ENCODE measurements at regions not wholly inside any gene's neighbourhood (a gene's known extent, or its start where the extent isn't known, plus 50 kb on each side); places are given as distances from the start of the nearest gene placed in this dataset.
"Not testable (repeated sequence)": the region's sequence is repeated elsewhere in the genome, so short reads cannot be mapped to it uniquely, and the experiment has no call there.

- in situ Hi-C loops (cut with MboI; ENCODE audit: low pct_unique_long_range_greater_than_20kb in 2 of 9, low sequenced_read_pairs in 9 of 9, unreplicated experiment in 9 of 9) = loop anchor here in 4 of 9 experiments (25.0 kb wide), 2 partner anchors 556 to 1106 kb away; no protein-coding TSS in a partner anchor
- Histone ChIP-seq H3K4me3 (no peak overlapping the region), H3K4me1 (replicated peaks in 1 of 2) (peaks cover 5 to 13% of the 10 kb centered on the region in 2 donors), H3K27ac (no peak overlapping the region)
- ATAC-seq (replicated peaks in 6 of 8) = peak in 3 of 8 experiments; percentile 40 to 82 (median 73)
- WGBS, 10 experiments = 48 to 100% (median 60%) methylated on average over 1 to 3 of the region's 3 CpGs; no CpG with 5 or more reads in 1 of the 10 experiments
These were observed 150.2 kb upstream of the CACNA2D1 start for GRCh38 chr7:82593780-82594179.

GRCh38 chr7:82592416-82592815 is 148.8 kb upstream of the CACNA2D1 start:
- 38 to 100% (median 100%) methylated on average over 1 of the region's 1 CpG; no CpG with 5 or more reads in 1 of the 10 experiments for WGBS, 10 experiments
- H3K27ac ChIP-seq = no peak overlapping the region
- peaks cover 5 to 13% of the 10 kb centered on the region in 2 donors for H3K4me1 ChIP-seq (replicated peaks in 1 of 2)
- no peak for ATAC-seq (replicated peaks in 6 of 8)
- no peak overlapping the region for H3K4me3 ChIP-seq
- in situ Hi-C loops (cut with MboI; ENCODE audit: low pct_unique_long_range_greater_than_20kb in 2 of 9, low sequenced_read_pairs in 9 of 9, unreplicated experiment in 9 of 9) = loop anchor here in 4 of 9 experiments (25.0 kb wide), 2 partner anchors 555 to 1105 kb away; no protein-coding TSS in a partner anchor

GRCh38 chr7:82579047-82579446 is 135.5 kb upstream of the CACNA2D1 start:
- no peak overlapping the region for H3K4me3 ChIP-seq
- H3K4me1 ChIP-seq (replicated peaks in 1 of 2) = no peaks in the 10 kb centered on the region
- in situ Hi-C loops (cut with MboI; ENCODE audit: low pct_unique_long_range_greater_than_20kb in 2 of 9, low sequenced_read_pairs in 9 of 9, unreplicated experiment in 9 of 9) = loop anchor here in 5 of 9 experiments (10.0 to 25.0 kb wide), 3 partner anchors 534 to 1092 kb away; no protein-coding TSS in a partner anchor
- H3K27ac ChIP-seq = no peak overlapping the region
- WGBS, 10 experiments = 8 to 90% (median 60%) methylated on average over 1 to 3 of the region's 3 CpGs; no CpG with 5 or more reads in 1 of the 10 experiments
- ATAC-seq (replicated peaks in 6 of 8) = no peak

- Histone ChIP-seq H3K4me3 (no peak overlapping the region), H3K4me1 (replicated peaks in 1 of 2) (no peaks in the 10 kb centered on the region), H3K27ac (no peak overlapping the region)
- in situ Hi-C loops (cut with MboI; ENCODE audit: low pct_unique_long_range_greater_than_20kb in 2 of 9, low sequenced_read_pairs in 9 of 9, unreplicated experiment in 9 of 9) = loop anchor here in 5 of 9 experiments (10.0 to 25.0 kb wide), 3 partner anchors 534 to 1091 kb away; no protein-coding TSS in a partner anchor
- 0 to 69% (median 20%) methylated on average over 1 of the region's 1 CpG; no CpG with 5 or more reads in 3 of the 10 experiments for WGBS, 10 experiments
- peak in 2 of 8 experiments; percentile 21 to 43 for ATAC-seq (replicated peaks in 6 of 8)
These were observed 134.9 kb upstream of the CACNA2D1 start for GRCh38 chr7:82578430-82578829.

GRCh38 chr7:82572195-82572880 is 128.8 kb upstream of the CACNA2D1 start:
- 0 to 15% (median 7%) methylated on average over 1 to 8 of the region's 9 CpGs; no CpG with 5 or more reads in 2 of the 10 experiments for WGBS, 10 experiments
- peak; percentile 66 to 91 (median 77) for ATAC-seq (replicated peaks in 6 of 8)
- H3K4me1 ChIP-seq (replicated peaks in 1 of 2) = no peaks in the 10 kb centered on the region
- H3K27ac ChIP-seq = no peak overlapping the region
- in situ Hi-C loops (cut with MboI; ENCODE audit: low pct_unique_long_range_greater_than_20kb in 2 of 9, low sequenced_read_pairs in 9 of 9, unreplicated experiment in 9 of 9) = loop anchor here in 6 of 9 experiments (10.0 to 25.0 kb wide), 3 partner anchors 335 to 535 kb away; no protein-coding TSS in a partner anchor
- H3K4me3 ChIP-seq = no peak overlapping the region

GRCh38 chr7:82571047-82571446 is 127.5 kb upstream of the CACNA2D1 start:
- not testable (repeated sequence) for H3K4me3 ChIP-seq; H3K27ac ChIP-seq; H3K4me1 ChIP-seq (replicated peaks in 1 of 2); ATAC-seq (replicated peaks in 6 of 8)
- in situ Hi-C loops (cut with MboI; ENCODE audit: low pct_unique_long_range_greater_than_20kb in 2 of 9, low sequenced_read_pairs in 9 of 9, unreplicated experiment in 9 of 9) = loop anchor here in 6 of 9 experiments (10.0 to 25.0 kb wide), 3 partner anchors 334 to 534 kb away; no protein-coding TSS in a partner anchor
- WGBS, 10 experiments = 0 to 100% (median 79%) methylated on average over 1 to 4 of the region's 4 CpGs; no CpG with 5 or more reads in 2 of the 10 experiments

GRCh38 chr7:82567841-82568240 is 124.3 kb upstream of the CACNA2D1 start:
- ATAC-seq (replicated peaks in 6 of 8) = no peak
- H3K4me3 ChIP-seq = no peak overlapping the region
- H3K27ac ChIP-seq = no peak overlapping the region
- in situ Hi-C loops (cut with MboI; ENCODE audit: low pct_unique_long_range_greater_than_20kb in 2 of 9, low sequenced_read_pairs in 9 of 9, unreplicated experiment in 9 of 9) = loop anchor here in 6 of 9 experiments (25.0 kb wide), 2 partner anchors 331 to 531 kb away; no protein-coding TSS in a partner anchor
- WGBS, 10 experiments = 55 to 100% (median 82%) methylated on average over 1 to 2 of the region's 2 CpGs; no CpG with 5 or more reads in 2 of the 10 experiments
- peaks cover 3 to 4% of the 10 kb centered on the region in 2 donors for H3K4me1 ChIP-seq (replicated peaks in 1 of 2)

GRCh38 chr7:82567356-82567755 is 123.8 kb upstream of the CACNA2D1 start:
- Histone ChIP-seq H3K4me1 (replicated peaks in 1 of 2) (peaks cover 4% of the 10 kb centered on the region in 2 donors), H3K27ac (no peak overlapping the region), H3K4me3 (no peak overlapping the region)
- no peak for ATAC-seq (replicated peaks in 6 of 8)
- in situ Hi-C loops (cut with MboI; ENCODE audit: low pct_unique_long_range_greater_than_20kb in 2 of 9, low sequenced_read_pairs in 9 of 9, unreplicated experiment in 9 of 9) = loop anchor here in 6 of 9 experiments (25.0 kb wide), 2 partner anchors 330 to 530 kb away; no protein-coding TSS in a partner anchor
- 0 to 83% (median 68%) methylated on average over 1 to 2 of the region's 2 CpGs for whole genome bisulfite sequencing, 10 experiments

- H3K4me3 ChIP-seq = no peak overlapping the region
- peaks cover 4% of the 10 kb centered on the region in 2 donors for H3K4me1 ChIP-seq (replicated peaks in 1 of 2)
- 20 to 100% (median 89%) methylated on average over 1 of the region's 1 CpG; no CpG with 5 or more reads in 5 of the 10 experiments for WGBS, 10 experiments
- ATAC-seq (replicated peaks in 6 of 8) = no peak
- in situ Hi-C loops (cut with MboI; ENCODE audit: low pct_unique_long_range_greater_than_20kb in 2 of 9, low sequenced_read_pairs in 9 of 9, unreplicated experiment in 9 of 9) = loop anchor here in 6 of 9 experiments (25.0 kb wide), 2 partner anchors 329 to 529 kb away; no protein-coding TSS in a partner anchor
- H3K27ac ChIP-seq = no peak overlapping the region
These were observed 123.2 kb upstream of the CACNA2D1 start for GRCh38 chr7:82566752-82567151.

GRCh38 chr7:82562716-82563404 is 119.3 kb upstream of the CACNA2D1 start:
- peaks cover 4 to 19% of the 10 kb centered on the region in 2 donors for H3K4me1 ChIP-seq (replicated peaks in 1 of 2)
- 64 to 100% (median 83%) methylated on average over 2 of the region's 2 CpGs; no CpG with 5 or more reads in 1 of the 10 experiments for WGBS, 10 experiments
- no peak overlapping the region for H3K27ac ChIP-seq
- in situ Hi-C loops (cut with MboI; ENCODE audit: low pct_unique_long_range_greater_than_20kb in 2 of 9, low sequenced_read_pairs in 9 of 9, unreplicated experiment in 9 of 9) = loop anchor here in 6 of 9 experiments (25.0 kb wide), 2 partner anchors 326 to 526 kb away; no protein-coding TSS in a partner anchor
- ATAC-seq (replicated peaks in 6 of 8) = peak in 3 of 8 experiments; percentile 16 to 71 (median 66)
- H3K4me3 ChIP-seq = no peak overlapping the region

GRCh38 chr7:82559193-82559805 is 115.7 kb upstream of the CACNA2D1 start:
- H3K4me1 ChIP-seq (replicated peaks in 1 of 2) = peaks cover 4 to 19% of the 10 kb centered on the region in 2 donors
- H3K4me3 ChIP-seq = peak overlapping the region in 2 of 5 donors; percentile 7 to 15
- H3K27ac ChIP-seq = no peak overlapping the region
- ATAC-seq (replicated peaks in 6 of 8) = peak; percentile 66 to 100 (median 99)
- 0 to 30% (median 6%) methylated on average over 1 to 7 of the region's 7 CpGs for WGBS, 10 experiments
- in situ Hi-C loops (cut with MboI; ENCODE audit: low pct_unique_long_range_greater_than_20kb in 2 of 9, low sequenced_read_pairs in 9 of 9, unreplicated experiment in 9 of 9) = loop anchor here in 6 of 9 experiments (25.0 kb wide), 2 partner anchors 322 to 522 kb away; no protein-coding TSS in a partner anchor
